ENCODE measurements at regions not wholly inside any gene's neighbourhood (a gene's known extent, or its start where the extent isn't known, plus 50 kb on each side); places are given as distances from the start of the nearest gene placed in this dataset.

- Histone ChIP-seq H3K36me3 (ENCODE audit: control insufficient read depth, insufficient read depth, low read length) (no peaks in the 10 kb centered on the region), H2BK15ac (ENCODE audit: low read depth, low read length) (no peak overlapping the region), H3K79me1 (ENCODE audit: low read depth in 1 of 2, low read length in 2 of 2) (no peaks in the 10 kb centered on the region), H3K27me3 (ENCODE audit: control insufficient read depth, insufficient read depth, low read length) (no peaks in the 10 kb centered on the region), H2BK5ac (ENCODE audit: low read depth, low read length, poor library complexity, severe bottlenecking) (no peak overlapping the region), H2AFZ (replicated peaks; ENCODE audit: low read length, poor library complexity) (no peak overlapping the region), H3K9me1 (ENCODE audit: insufficient read depth, low read length) (no peaks in the 10 kb centered on the region), H2BK20ac (ENCODE audit: low read depth, low read length) (no peak overlapping the region), H3K4me2 (ENCODE audit: low read depth, low read length) (no peak overlapping the region), H3K14ac (replicated peaks; ENCODE audit: low read depth, low read length) (no peak overlapping the region), H4K91ac (ENCODE audit: insufficient read depth, low read depth, low read length) (no peak overlapping the region), H2AK9ac (replicated peaks; ENCODE audit: low read depth, low read length, poor library complexity) (no peak overlapping the region), H2AK5ac (ENCODE audit: low read depth, low read length) (no peak overlapping the region), H4K20me1 (ENCODE audit: insufficient read depth, low read length) (no peaks in the 10 kb centered on the region), H4K8ac (ENCODE audit: low read depth in 2 of 2, low read length in 2 of 2) (no peak overlapping the region), H3K9ac (ENCODE audit: low read depth, low read length) (no peak overlapping the region), H3K4me3 (ENCODE audit: insufficient read depth, low read depth, low read length) (no peak overlapping the region), H3K27ac (ENCODE audit: insufficient read depth, low read length) (no peak overlapping the region), H3K18ac (ENCODE audit: low read depth, low read length) (no peak overlapping the region), H3K56ac (ENCODE audit: extremely low read depth, insufficient read depth, low read length) (no peak overlapping the region), H3K9me3 (ENCODE audit: control insufficient read depth, insufficient read depth, low read length) (no peaks in the 10 kb centered on the region), H3K4ac (ENCODE audit: low read depth, low read length) (no peak overlapping the region), H3K23ac (ENCODE audit: low read depth, low read length) (no peak overlapping the region), H2BK120ac (ENCODE audit: low read depth, low read length) (no peak overlapping the region), H4K5ac (ENCODE audit: low read depth, low read length) (no peak overlapping the region), H3K4me1 (ENCODE audit: control insufficient read depth, insufficient read depth, low read length) (peaks cover 3% of the 10 kb centered on the region; the same call in 1 of the 2 replicates)
- CTCF ChIA-PET: no interaction called here
- DNase-seq (no peak), ATAC-seq (ENCODE audit: low read depth) (no peak)
- no peak for TF ChIP-seq MXI1 (IDR thresholded peaks at IDR 0.05; ENCODE audit: borderline replicate concordance, low read depth, low read length)
- no TSS peak for BruUV-seq (replicated peaks)
- in situ Hi-C loops (cut with MboI; ENCODE audit: low sequenced_read_pairs): no loop called here
- dilution Hi-C loops (cut with HindIII; ENCODE audit: low sequenced_read_pairs, unreplicated experiment): no loop called here
- intact Hi-C loops (cut with micrococcal nuclease): no loop called here
- WGBS, 2 experiments (ENCODE audit: extremely low coverage in 2 of 2, insufficient read length in 1 of 2): no CpG with 5 or more reads among the region's 3 CpGs
- POLR2A ChIA-PET (ENCODE audit: unreplicated experiment): no interaction called here
Measured at GRCh38 chr15:96395687-96396086, 65.2 kb downstream of the NR2F2 start.

Data from IMR-90 (cell line).